NCI-H226 (cell line): ENCODE measurements at regions not wholly inside any gene's neighbourhood (a gene's known extent, or its start where the extent isn't known, plus 50 kb on each side); places are given as distances from the start of the nearest gene placed in this dataset.
"Not testable (repeated sequence)": the region's sequence is repeated elsewhere in the genome, so short reads cannot be mapped to it uniquely, and the experiment has no call there.

Source experiments
- DNase-seq: peaks from one replicate; pipeline ENCODE4 v3.0.0-alpha.2; 2015

GRCh38 chr6:4366635-4367395 lies 231.4 kb upstream of the ECI2 start:
- no peak for DNase-seq

GRCh38 chr6:4365686-4366085 lies 230.3 kb upstream of the ECI2 start:
- no peak for DNase-seq

- no peak for DNase-seq
Measured at GRCh38 chr6:4364711-4365110, 229.3 kb upstream of the ECI2 start.

GRCh38 chr6:4364172-4364571 lies 228.8 kb upstream of the ECI2 start:
- no peak for DNase-seq

GRCh38 chr6:4363656-4364055 lies 228.3 kb upstream of the ECI2 start:
- no peak for DNase-seq

DNA sequence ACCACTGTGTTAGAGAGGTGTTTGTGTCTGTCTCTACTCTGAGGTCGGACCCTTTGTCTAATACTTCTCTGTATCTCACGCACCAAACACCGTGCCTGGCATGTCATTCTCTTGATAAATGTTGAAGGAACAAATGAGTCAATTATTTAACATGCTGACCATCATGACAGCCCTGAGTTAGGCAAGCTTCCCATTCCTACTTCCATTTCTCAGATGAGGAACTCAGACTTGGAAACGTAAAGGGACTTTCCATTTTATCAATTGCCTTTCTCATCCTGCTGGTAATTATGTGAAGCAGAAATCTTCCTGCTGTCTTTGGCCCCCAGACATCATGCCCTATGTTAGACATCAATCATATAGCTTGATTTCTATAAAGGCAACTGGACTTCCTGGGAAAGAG lies 227.0 kb upstream of the ECI2 start:
- no peak for DNase-seq

DNA sequence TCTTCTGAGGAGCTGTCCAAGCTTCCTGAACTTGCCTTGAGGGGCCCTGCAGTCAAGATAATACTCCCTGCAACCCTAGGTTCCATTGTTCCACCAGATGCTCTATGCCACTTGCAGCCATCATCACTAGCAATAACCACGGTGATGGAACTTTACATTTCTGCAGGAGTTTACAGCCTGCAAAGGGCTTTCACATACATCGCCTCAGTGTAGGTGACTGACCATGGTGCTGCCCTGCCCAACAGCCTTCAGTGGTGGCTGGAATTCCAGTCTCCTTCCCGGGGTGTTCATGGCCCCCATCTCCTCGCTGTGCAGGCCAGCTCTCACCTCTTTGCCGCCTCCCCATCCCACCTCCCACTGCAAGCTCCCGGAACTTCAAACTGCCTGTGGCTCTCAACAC lies 225.5 kb upstream of the ECI2 start:
- DNase-seq, result no peak

- DNase-seq, result no peak
Measured at GRCh38 chr6:4359108-4359730, 223.8 kb upstream of the ECI2 start.

DNA sequence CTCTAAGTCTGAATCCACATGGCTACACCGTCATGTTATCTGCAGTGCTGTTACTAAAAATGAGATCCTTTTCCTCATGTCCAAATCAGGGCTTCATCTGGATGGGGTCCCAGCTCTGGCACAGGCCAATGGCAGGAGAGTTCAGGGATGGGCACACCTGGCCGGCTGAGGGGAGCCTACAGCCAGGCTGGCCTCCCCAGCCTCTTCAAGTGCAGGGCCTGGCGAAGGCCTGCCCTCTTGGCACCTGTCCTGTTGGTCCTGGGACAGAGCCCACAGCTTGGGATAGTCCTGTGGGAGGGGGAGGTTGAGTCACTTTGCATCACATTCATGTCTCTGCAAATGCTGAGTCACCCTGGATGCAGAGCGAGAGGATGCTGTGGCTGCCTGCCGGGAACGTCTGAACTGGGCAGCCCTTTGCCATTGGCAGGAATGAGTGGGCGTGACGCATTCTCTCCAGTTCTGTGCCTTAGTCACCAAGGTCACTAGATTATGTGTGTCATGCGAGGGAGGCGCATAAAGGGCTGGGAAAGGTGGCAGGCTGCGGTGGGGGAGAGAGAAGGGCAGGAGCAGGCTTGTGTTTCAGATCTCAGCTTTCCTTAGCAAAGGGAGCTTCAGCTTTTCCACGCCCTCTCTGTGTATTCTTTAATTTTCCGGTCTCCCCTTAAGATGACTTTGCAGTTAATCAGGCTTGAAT lies 223.2 kb upstream of the ECI2 start:
- DNase-seq, result peak; percentile 98

DNA sequence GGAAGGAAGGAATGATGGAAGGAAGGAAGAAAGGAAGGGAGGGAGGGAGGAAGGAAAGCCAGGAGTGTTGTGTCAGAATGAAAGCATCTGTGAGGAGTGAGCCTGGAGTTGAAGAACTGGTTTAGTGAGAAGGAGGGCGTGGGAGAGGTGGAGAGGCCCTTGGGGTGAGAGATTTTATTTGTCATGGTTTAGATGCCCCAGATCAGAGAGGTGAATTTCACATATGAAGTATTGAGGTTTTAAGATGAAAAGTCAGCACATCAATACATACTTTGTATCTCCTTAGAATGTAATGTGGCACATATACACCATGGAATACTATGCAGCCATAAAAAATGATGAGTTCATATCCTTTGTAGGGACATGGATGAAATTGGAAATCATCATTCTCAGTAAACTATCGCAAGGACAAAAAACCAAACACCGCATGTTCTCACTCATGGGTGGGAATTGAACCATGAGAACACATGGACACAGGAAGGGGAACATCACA lies 222.3 kb upstream of the ECI2 start:
- DNase-seq, result not testable (repeated sequence)

DNA sequence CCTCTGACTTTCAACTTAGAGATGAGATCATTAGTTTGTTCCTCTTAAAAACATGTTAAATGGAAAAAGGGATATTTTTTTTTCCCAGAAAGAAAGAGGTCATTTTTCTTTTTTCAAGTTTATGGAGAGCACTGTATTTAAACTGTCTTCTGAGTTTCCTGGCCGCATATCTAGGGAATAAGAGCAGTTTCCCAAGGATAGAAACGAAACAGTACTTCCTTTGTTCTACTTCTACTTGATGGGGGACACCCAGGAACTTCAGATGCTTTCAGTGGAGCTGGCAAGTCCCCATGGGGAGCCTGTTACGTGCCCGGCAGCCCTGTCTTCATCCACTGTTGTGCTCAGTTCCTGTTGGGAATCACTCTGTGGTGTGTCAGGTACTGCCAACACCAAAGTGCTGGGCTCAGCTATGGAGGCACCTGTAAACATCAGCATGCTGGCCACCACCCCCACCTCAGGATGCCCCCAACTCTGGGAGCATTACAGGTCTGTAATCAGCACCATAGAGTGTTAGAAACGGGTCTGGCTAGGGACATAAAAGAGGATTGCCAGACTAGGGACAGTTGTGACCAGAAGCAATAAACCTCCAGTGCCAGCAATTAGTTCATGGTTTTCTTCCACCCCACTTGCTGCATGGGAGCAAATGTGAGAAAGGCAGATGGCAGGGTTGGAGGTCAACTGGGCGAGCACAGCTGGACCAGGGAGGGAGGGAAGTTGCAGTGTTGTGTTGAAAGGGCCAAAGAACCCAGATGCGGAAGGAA lies 221.7 kb upstream of the ECI2 start:
- DNase-seq, result no peak

DNA sequence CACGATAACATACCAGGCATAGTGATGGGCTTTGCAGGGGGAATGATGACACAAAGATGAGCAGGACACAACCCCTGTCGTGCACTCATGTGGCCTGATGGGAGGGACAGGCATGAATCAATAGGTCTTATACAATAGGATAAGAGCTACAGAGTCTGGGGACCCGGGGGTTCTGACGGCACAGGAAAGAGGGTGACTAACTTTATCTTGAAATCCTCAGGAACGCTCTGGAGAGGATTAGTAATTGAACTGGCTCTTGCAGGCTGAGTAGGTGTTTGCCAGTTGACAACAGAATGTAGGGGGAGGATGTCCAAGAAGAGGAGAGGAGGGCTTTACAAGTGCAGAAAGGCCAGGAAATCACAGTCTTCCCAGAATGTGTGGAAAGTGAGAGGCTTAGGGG lies 219.9 kb upstream of the ECI2 start:
- DNase-seq, result peak; percentile 84

GRCh38 chr6:4354181-4354580 lies 218.8 kb upstream of the ECI2 start:
- no peak for DNase-seq

DNA sequence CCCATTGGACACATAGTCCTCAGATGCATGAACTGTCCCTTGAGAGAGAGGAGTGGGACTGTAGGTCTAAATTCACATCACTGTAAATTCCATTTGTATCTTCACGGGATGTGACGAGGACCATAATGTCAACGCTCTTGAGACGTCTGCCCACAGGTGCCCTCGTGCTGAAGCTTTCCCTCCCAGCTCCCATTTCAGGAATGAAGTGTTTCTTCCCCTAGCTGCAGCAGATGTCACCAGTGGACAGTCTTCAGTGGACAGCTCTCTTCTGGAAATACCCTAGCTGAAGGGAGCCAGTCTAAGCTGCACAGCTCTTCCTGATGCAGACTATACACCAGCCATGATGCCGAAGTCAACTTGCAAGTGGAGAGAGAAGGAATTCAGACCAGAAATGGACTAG lies 217.4 kb upstream of the ECI2 start:
- DNase-seq, result no peak

GRCh38 chr6:4352322-4352669 lies 216.9 kb upstream of the ECI2 start:
- no peak for DNase-seq

DNA sequence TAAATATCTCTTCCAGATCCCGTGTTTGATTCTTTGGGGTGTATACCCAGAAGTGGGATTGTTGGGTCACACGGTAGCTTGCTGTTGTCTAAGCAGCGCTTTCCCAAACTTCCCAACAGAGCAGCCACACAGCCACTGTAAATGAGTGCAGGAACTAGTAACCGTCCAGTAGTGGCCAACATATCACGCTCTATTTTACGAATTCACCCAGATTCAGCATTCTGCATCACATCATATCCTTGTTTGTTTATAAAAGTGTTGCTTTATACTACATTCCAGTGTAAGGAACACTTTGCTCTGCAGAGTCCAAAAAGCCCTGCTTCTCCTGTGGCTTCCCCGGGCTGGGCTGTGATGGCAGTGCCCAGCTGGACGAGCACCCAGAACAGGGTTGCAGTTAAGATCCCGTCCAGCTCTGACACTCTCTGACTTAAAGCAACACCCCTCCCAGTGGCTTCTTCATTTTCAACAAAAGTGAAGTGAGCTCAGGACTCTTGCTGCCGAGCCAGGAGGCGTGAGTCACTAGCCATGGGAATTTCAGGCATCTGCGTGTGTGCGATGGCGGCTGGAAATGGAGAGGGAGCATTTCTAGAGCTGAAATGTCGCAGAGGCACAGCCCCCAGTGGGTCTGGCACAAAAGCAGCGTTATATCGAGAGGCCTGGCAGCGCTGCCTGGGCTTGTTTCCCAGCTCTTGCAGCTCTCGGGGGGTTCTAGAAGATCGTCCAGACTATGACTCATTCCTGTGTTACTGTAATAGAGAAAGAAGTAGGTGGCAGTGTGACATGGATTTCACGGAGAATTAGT lies 216.3 kb upstream of the ECI2 start:
- DNase-seq, result peak; percentile 88

- peak; percentile 33 for DNase-seq
Measured at GRCh38 chr6:4350567-4351519, 215.5 kb upstream of the ECI2 start.

DNA sequence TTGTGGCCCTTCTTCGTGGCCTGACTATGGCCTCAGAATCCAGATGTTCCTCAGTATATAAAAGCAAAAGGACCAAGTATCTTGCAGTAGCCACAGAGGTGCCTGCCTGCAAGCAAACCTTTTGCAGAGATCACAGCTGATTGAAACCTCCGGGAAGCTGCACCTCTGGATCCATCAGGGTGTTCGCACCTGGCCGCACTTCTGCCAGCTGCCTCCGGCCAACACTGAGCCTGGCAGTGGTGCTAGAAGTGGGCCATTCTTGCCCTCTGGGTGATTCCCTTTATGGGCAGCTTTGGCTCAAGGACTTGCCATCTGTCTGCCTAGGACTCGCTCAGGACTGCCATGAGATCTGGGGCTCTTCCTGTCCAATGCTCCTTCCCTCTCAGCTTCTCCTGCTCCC lies 214.6 kb upstream of the ECI2 start:
- no peak for DNase-seq

DNA sequence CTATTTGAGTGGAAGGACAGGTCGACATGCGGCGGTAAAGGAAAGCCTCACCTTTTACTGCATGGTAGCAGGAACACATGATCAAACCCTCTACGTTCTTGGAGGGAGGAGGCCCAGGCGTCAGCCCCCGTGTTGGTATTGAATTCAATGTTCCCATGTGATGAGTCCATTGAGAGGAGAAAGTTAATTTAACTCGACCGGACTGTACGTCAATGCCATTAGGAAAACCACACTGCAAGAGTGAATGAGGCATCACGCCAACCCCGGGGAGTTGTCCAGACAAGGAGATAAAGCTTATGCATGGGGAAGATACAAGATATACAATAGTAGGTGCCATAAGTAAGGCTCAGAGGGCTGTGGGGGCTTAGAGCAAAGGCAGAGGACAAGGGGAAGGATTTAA lies 213.9 kb upstream of the ECI2 start:
- no peak for DNase-seq

DNA sequence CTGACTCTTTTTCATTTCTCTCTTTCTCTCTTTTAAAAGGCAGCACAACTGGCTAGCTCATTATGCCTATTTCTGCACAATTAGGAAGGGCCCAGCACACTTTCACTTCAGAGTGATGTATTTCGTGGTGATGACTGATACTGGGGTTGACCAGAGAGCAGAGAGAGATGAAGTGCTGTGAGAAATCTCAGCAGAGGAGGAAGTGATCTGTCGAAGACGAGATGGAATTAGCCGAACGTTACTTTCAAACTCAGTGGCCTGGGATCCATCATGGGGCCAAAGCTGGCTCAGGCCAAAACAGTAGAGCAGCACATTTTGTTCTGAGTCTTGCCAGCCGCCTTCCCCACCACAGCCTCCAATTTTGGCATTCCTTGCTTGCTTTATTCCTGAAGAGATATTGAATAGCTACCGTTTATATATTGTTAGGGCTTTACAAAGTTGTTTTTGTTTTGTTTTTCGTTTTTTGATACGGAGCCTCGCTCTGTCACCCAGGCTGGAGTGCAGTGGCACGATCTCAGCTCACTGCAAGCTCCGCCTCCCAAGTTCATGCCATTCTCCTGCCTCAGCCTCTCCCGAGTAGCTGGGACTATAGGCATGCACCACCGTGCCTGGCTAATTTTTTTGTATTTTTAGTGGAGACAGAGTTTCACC lies 213.2 kb upstream of the ECI2 start:
- no peak for DNase-seq

GRCh38 chr6:4347877-4348276 lies 212.5 kb upstream of the ECI2 start:
- DNase-seq, result no peak
